ENCODE measurements at regions not wholly inside any gene's neighbourhood (a gene's known extent, or its start where the extent isn't known, plus 50 kb on each side); places are given as distances from the start of the nearest gene placed in this dataset.

DNA sequence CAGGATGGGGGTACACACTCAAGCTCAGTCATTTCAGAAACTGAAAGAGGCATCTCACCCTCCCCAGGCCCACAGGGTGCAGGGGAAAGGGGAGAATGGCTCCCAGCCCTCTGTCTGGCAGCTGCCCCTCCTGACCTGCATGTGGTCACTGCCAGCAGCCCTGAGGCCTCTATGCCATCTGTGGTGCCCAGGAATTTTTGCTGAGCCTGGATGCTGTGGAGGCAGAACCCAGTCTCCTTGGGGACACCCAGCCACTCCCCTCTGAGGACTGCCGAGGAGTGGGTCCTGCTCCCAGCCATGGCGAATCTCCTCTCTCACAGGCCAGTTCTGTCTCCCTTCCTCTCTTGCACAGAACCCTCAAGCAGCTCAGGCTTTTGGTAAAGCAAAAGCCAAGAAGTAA lies 104.0 kb upstream of the ALDH1B1 start:
- no peak for FAIRE-seq
- intact Hi-C loops (cut with micrococcal nuclease; ENCODE audit: unreplicated experiment): no loop called here
- 0% methylated on average over 2 of the region's 2 CpGs for WGBS (ENCODE audit: low lambda C conversion rate)
- TF ChIP-seq THAP8 (CRISPR knock-in tag; IDR thresholded peaks at IDR 0.05; ENCODE audit: borderline replicate concordance): no peak
- no peak for TF ChIP-seq SMAD3 (CRISPR knock-in tag; IDR thresholded peaks at IDR 0.05)
- TF ChIP-seq, protein P1, sequence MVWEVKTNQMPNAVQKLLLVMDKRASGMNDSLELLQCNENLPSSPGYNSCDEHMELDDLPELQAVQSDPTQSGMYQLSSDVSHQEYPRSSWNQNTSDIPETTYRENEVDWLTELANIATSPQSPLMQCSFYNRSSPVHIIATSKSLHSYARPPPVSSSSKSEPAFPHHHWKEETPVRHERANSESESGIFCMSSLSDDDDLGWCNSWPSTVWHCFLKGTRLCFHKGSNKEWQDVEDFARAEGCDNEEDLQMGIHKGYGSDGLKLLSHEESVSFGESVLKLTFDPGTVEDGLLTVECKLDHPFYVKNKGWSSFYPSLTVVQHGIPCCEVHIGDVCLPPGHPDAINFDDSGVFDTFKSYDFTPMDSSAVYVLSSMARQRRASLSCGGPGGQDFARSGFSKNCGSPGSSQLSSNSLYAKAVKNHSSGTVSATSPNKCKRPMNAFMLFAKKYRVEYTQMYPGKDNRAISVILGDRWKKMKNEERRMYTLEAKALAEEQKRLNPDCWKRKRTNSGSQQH (CRISPR knock-in tag; IDR thresholded peaks at IDR 0.05; ENCODE audit: low read depth): no peak
- TF ChIP-seq HNRNPK (IDR thresholded peaks at IDR 0.05; ENCODE audit: low read depth, low read length, poor library complexity, severe bottlenecking): no peak
- TF ChIP-seq KLF11 (CRISPR knock-in tag; IDR thresholded peaks at IDR 0.05): no peak
- TF ChIP-seq ZNF280B (CRISPR knock-in tag; IDR thresholded peaks at IDR 0.05; ENCODE audit: borderline replicate concordance): no peak
- TF ChIP-seq THAP9 (CRISPR knock-in tag; IDR thresholded peaks at IDR 0.05; ENCODE audit: borderline replicate concordance): no peak
- no peak for TF ChIP-seq RNF2 (conservative IDR thresholded peaks at IDR 0.05; ENCODE audit: low read depth)
- TF ChIP-seq, protein P2, sequence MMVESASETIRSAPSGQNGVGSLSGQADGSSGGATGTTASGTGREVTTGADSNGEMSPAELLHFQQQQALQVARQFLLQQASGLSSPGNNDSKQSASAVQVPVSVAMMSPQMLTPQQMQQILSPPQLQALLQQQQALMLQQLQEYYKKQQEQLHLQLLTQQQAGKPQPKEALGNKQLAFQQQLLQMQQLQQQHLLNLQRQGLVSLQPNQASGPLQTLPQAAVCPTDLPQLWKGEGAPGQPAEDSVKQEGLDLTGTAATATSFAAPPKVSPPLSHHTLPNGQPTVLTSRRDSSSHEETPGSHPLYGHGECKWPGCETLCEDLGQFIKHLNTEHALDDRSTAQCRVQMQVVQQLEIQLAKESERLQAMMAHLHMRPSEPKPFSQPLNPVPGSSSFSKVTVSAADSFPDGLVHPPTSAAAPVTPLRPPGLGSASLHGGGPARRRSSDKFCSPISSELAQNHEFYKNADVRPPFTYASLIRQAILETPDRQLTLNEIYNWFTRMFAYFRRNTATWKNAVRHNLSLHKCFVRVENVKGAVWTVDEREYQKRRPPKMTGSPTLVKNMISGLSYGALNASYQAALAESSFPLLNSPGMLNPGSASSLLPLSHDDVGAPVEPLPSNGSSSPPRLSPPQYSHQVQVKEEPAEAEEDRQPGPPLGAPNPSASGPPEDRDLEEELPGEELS (CRISPR knock-in tag; IDR thresholded peaks at IDR 0.05): no peak
- TF ChIP-seq ZNF549 (CRISPR knock-in tag; IDR thresholded peaks at IDR 0.05): no peak
- TF ChIP-seq TOE1 (CRISPR knock-in tag; IDR thresholded peaks at IDR 0.05): no peak
- TF ChIP-seq, protein P3, sequence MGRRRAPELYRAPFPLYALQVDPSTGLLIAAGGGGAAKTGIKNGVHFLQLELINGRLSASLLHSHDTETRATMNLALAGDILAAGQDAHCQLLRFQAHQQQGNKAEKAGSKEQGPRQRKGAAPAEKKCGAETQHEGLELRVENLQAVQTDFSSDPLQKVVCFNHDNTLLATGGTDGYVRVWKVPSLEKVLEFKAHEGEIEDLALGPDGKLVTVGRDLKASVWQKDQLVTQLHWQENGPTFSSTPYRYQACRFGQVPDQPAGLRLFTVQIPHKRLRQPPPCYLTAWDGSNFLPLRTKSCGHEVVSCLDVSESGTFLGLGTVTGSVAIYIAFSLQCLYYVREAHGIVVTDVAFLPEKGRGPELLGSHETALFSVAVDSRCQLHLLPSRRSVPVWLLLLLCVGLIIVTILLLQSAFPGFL (CRISPR knock-in tag; IDR thresholded peaks at IDR 0.05): no peak
- no peak for TF ChIP-seq MXI1 (IDR thresholded peaks at IDR 0.05; ENCODE audit: borderline replicate concordance, low read depth, low read length)
- TF ChIP-seq, protein P4, sequence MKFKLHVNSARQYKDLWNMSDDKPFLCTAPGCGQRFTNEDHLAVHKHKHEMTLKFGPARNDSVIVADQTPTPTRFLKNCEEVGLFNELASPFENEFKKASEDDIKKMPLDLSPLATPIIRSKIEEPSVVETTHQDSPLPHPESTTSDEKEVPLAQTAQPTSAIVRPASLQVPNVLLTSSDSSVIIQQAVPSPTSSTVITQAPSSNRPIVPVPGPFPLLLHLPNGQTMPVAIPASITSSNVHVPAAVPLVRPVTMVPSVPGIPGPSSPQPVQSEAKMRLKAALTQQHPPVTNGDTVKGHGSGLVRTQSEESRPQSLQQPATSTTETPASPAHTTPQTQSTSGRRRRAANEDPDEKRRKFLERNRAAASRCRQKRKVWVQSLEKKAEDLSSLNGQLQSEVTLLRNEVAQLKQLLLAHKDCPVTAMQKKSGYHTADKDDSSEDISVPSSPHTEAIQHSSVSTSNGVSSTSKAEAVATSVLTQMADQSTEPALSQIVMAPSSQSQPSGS (CRISPR knock-in tag; IDR thresholded peaks at IDR 0.05): no peak

More for the DNA sequence above, 104.0 kb upstream of the ALDH1B1 start:
- DNase-seq (ENCODE audit: low spot score) (no peak), ATAC-seq (no peak)
- no peaks in the 10 kb centered on the region for H3K79me2 ChIP-seq (ENCODE audit: insufficient read depth, low read length)
- peaks cover 0 to 9% of the 10 kb centered on the region in 2 experiments; a peak in 2 of 5 replicates for H3K27me3 ChIP-seq (ENCODE audit: control insufficient read depth in 1 of 2, insufficient read depth in 2 of 2, low read length in 2 of 2)
- no peaks in the 10 kb centered on the region for H3K4me1 ChIP-seq (ENCODE audit: insufficient read depth, low read length)
- H3K27ac ChIP-seq (ENCODE audit: extremely low read length, insufficient read depth, low read length): no peak overlapping the region
- no peaks in the 10 kb centered on the region for H4K20me1 ChIP-seq (ENCODE audit: insufficient read depth, low read length)
- H3K4me2 ChIP-seq (ENCODE audit: low read depth, low read length): no peak overlapping the region
- H3K36me3 ChIP-seq (replicated peaks in 1 of 2; ENCODE audit: control insufficient read depth in 1 of 2, insufficient read depth in 2 of 2, low read length in 2 of 2): no peaks in the 10 kb centered on the region
- no peaks in the 10 kb centered on the region for H3K9me3 ChIP-seq (ENCODE audit: low read length)
- CTCF ChIA-PET (ENCODE audit: low intra/inter-chr PET ratio, low total read pairs): no interaction called here
- no peak overlapping the region for H3K9ac ChIP-seq (ENCODE audit: insufficient read depth, low read depth, low read length)
- H2AFZ ChIP-seq (ENCODE audit: low read length): no peak overlapping the region
- no peak overlapping the region for H3K4me3 ChIP-seq (replicated peaks in 1 of 3; ENCODE audit: insufficient read depth in 1 of 3, low read depth in 2 of 3, low read length in 3 of 3)
- in situ Hi-C loops (cut with HindIII; ENCODE audit: extremely low pct_ligation_motif_present, low pct_unique_long_range_greater_than_20kb): no loop called here
- POLR2A ChIA-PET: no interaction called here
- no TSS peak for BruUV-seq (replicated peaks)
